HepG2 (cell line): ENCODE measurements at regions not wholly inside any gene's neighbourhood (a gene's known extent, or its start where the extent isn't known, plus 50 kb on each side); places are given as distances from the start of the nearest gene placed in this dataset.
"Not testable (repeated sequence)": the region's sequence is repeated elsewhere in the genome, so short reads cannot be mapped to it uniquely, and the experiment has no call there.

Source experiments
- ATAC-seq: fragments of 200-7000 bp; cut with Tn5 transposase; 3 replicates; pipeline ENCODE4 v1.9.1; 2020; ENCODE audit warnings: mild to moderate bottlenecking, moderate library complexity
- BruUV-seq: library from RNA; stranded (reverse); fragments of 400-500 nt; replicated peaks from 2 replicates; lab custom pipeline; 2021; lab: Mats Ljungman, UMichigan
- CTCF ChIA-PET: fragments of 300-600 bp; formaldehyde crosslinking; extraction: SDS; loops from one replicate; lab custom pipeline; 2021; ENCODE audit warnings: low total read pairs, inconsistent platforms, low intra/inter-chr PET ratio; lab: Yijun Ruan, JAX
- POLR2A ChIA-PET: fragments of 350-600 bp; sonication (Branson Sonifier 250); formaldehyde crosslinking; loops from one replicate; lab custom pipeline; 2020; ENCODE audit warnings: antibody characterized with exemption, inconsistent platforms; lab: Yijun Ruan, JAX
- DNase-seq: peaks from one replicate; pipeline ENCODE4 v3.0.0-alpha.2; 2015; ENCODE audit warnings: low spot score
- FAIRE-seq: peaks from 3 replicates; lab custom pipeline; 2011; peaks lifted over from hg19 to GRCh38; lab: Jason Lieb, UNC
- H2AFZ ChIP-seq: one replicate; pipeline ENCODE4 v1.6.1; 2011; ENCODE audit warnings: low read length, inconsistent platforms
- H3K27ac ChIP-seq: fragments of 300-600 bp; 3 replicates; pipeline ENCODE4 v1.8.0; 2011; ENCODE audit warnings: mixed run types, mild to moderate bottlenecking, mixed read lengths, low read length, inconsistent platforms; ENCODE audit not compliant: insufficient read depth; ENCODE audit errors: extremely low read length
- H3K27me3 ChIP-seq, 2 experiments: fragments of 200-600 bp in 1 of 2; 2 replicates in 1 of 2; 3 replicates in 1 of 2; pipeline versions ENCODE4 v1.6.0 to v1.8.0; 2011; ENCODE audit warnings: low read length in 2 of 2, mild to moderate bottlenecking in 2 of 2, moderate library complexity in 2 of 2, inconsistent platforms in 1 of 2; ENCODE audit not compliant: insufficient read depth in 2 of 2, control insufficient read depth in 1 of 2
- H3K36me3 ChIP-seq, 2 experiments: fragments of 200-600 bp in 1 of 2; replicated peaks in 1 of 2; 2 replicates in 1 of 2; 3 replicates in 1 of 2; pipeline versions ENCODE4 v1.5.1 to v1.8.0; 2011; ENCODE audit warnings: low read length in 2 of 2, inconsistent platforms in 1 of 2; ENCODE audit not compliant: insufficient read depth in 2 of 2, control insufficient read depth in 1 of 2
- H3K4me1 ChIP-seq: 2 replicates; pipeline ENCODE4 v1.5.1; 2012; ENCODE audit warnings: low read length, inconsistent platforms; ENCODE audit not compliant: insufficient read depth
- H3K4me2 ChIP-seq: 2 replicates; pipeline ENCODE4 v1.6.0; 2011; ENCODE audit warnings: low read depth, low read length, inconsistent platforms
- H3K4me3 ChIP-seq, 3 experiments: fragments of 200-600 bp in 1 of 3; sonication (generic), shearing (Covaris generic) in 1 of 3; replicated peaks in 1 of 3; 2 replicates each; pipeline ENCODE4 v1.5.1; 2011 to 2016; ENCODE audit warnings: low read length in 3 of 3, inconsistent platforms in 2 of 3, low read depth in 2 of 3, mild to moderate bottlenecking in 2 of 3, control low read depth in 1 of 3, mixed read lengths in 1 of 3; ENCODE audit not compliant: insufficient read depth in 1 of 3
- H3K79me2 ChIP-seq: one replicate; pipeline ENCODE4 v1.6.1; 2011; ENCODE audit warnings: low read length, inconsistent platforms; ENCODE audit not compliant: insufficient read depth
- H3K9ac ChIP-seq: 2 replicates; pipeline ENCODE4 v1.6.0; 2011; ENCODE audit warnings: mild to moderate bottlenecking, low read depth, low read length, inconsistent platforms; ENCODE audit not compliant: insufficient read depth
- H3K9me3 ChIP-seq: 2 replicates; pipeline ENCODE4 v1.5.1; 2012; ENCODE audit warnings: mild to moderate bottlenecking, low read length
- H4K20me1 ChIP-seq: 2 replicates; pipeline ENCODE4 v1.6.0; 2011; ENCODE audit warnings: inconsistent platforms, mild to moderate bottlenecking, low read length, moderate library complexity; ENCODE audit not compliant: insufficient read depth
- CENPX ChIP-seq: sonication (generic); formaldehyde crosslinking; IDR thresholded peaks from 2 replicates; pipeline ENCODE4 v1.9.0; 2021; ENCODE audit warnings: mild to moderate bottlenecking, missing genetic modification reagents, moderate library complexity
- CREB1 ChIP-seq, 2 experiments: fragments of 450-650 bp in 1 of 2; IDR thresholded peaks; 2 replicates each; pipeline ENCODE4 v1.6.1; 2016 to 2017; ENCODE audit warnings: control low read depth in 1 of 2, mild to moderate bottlenecking in 1 of 2, missing compliant biosample characterization in 1 of 2, missing genetic modification characterization in 1 of 2
- KLF6 ChIP-seq: IDR thresholded peaks from 2 replicates; pipeline ENCODE4 v1.8.0; 2016; ENCODE audit warnings: missing biosample characterization, missing genetic modification reagents
- NBN ChIP-seq: fragments of 450-650 bp; conservative IDR thresholded peaks from 2 replicates; pipeline ENCODE4 v1.6.1; 2017
- NKX3-1 ChIP-seq: sonication (generic); formaldehyde crosslinking; IDR thresholded peaks from 2 replicates; pipeline ENCODE4 v1.5.0; 2020; ENCODE audit warnings: missing genetic modification reagents
- REXO4 ChIP-seq: sonication (generic); formaldehyde crosslinking; IDR thresholded peaks from 2 replicates; pipeline ENCODE4 v1.8.0; 2022; ENCODE audit warnings: missing genetic modification reagents, mild to moderate bottlenecking, borderline replicate concordance
- SATB2 ChIP-seq: sonication (generic); formaldehyde crosslinking; IDR thresholded peaks from 2 replicates; pipeline ENCODE4 v1.5.0; 2020; ENCODE audit warnings: missing genetic modification reagents
- XRCC5 ChIP-seq: fragments of 200-400 bp; formaldehyde crosslinking; optimal IDR thresholded peaks from 2 replicates; pipeline ENCODE3; 2017; ENCODE audit warnings: mild to moderate bottlenecking, low read length
- ZNF749 ChIP-seq: sonication (generic); formaldehyde crosslinking; IDR thresholded peaks from 2 replicates; pipeline ENCODE4 v1.8.0; 2022; ENCODE audit warnings: mild to moderate bottlenecking, missing genetic modification reagents, moderate library complexity, borderline replicate concordance
- ZNF879 ChIP-seq: sonication (generic); formaldehyde crosslinking; IDR thresholded peaks from 2 replicates; pipeline ENCODE4 v1.8.1; 2023; ENCODE audit warnings: missing genetic modification reagents
- WGBS: methylation state at CpG from one replicate; pipeline ENCODE4 v1.1.6; 2017; ENCODE audit warnings: low lambda C conversion rate; 5-methylcytosine and 5-hydroxymethylcytosine counted together
- in situ Hi-C: cut with HindIII; loops from 2 replicates; pipeline ENCODE4 v1.10.0; 2017; ENCODE audit warnings: low pct_unique_long_range_greater_than_20kb; ENCODE audit not compliant: extremely low pct_ligation_motif_present
- intact Hi-C: fragments of 100-400 bp; cut with micrococcal nuclease; formaldehyde crosslinking; loops from one replicate; pipeline ENCODE4 v1.10.0; 2022; ENCODE audit not compliant: unreplicated experiment
- TF ChIP-seq, protein P1 (sequence below): sonication (generic); formaldehyde crosslinking; conservative IDR thresholded peaks from 2 replicates; pipeline ENCODE4 v1.8.1; 2023; ENCODE audit warnings: missing genetic modification reagents
- TF ChIP-seq, protein P2 (sequence below): sonication (generic); formaldehyde crosslinking; IDR thresholded peaks from 2 replicates; pipeline ENCODE4 v1.5.0; 2020; ENCODE audit warnings: missing genetic modification reagents

DNA sequence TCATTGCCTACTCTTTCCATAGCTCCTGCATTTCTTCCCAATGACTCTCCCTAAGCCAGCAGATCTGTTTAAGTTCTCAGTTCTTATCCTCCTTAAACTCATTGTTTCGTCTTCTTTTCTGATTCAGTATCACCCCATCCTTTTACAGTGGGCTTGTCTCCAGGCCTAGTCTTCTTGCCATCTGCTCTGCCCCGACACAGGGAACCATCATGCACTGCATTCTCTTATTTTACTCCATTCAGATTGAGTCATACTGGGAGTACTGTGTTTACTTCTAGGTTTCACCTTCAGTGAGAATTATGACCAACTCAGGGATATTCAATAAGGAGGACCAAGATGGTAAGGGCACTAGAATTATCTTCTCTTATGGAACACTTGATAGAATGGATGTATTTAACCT lies 115.4 kb downstream of the TRIM43 start:
- H3K9ac ChIP-seq, H3K27ac ChIP-seq, H3K79me2 ChIP-seq, H3K4me1 ChIP-seq, intact Hi-C loops, CTCF ChIA-PET, ATAC-seq, FAIRE-seq, H3K4me3 ChIP-seq, in situ Hi-C loops, H2AFZ ChIP-seq, H3K36me3 ChIP-seq, BruUV-seq, DNase-seq, H4K20me1 ChIP-seq, H3K27me3 ChIP-seq, H3K9me3 ChIP-seq, H3K4me2 ChIP-seq, POLR2A ChIA-PET: not testable (repeated sequence)
- 3% methylated on average over 2 of the region's 2 CpGs for WGBS

DNA sequence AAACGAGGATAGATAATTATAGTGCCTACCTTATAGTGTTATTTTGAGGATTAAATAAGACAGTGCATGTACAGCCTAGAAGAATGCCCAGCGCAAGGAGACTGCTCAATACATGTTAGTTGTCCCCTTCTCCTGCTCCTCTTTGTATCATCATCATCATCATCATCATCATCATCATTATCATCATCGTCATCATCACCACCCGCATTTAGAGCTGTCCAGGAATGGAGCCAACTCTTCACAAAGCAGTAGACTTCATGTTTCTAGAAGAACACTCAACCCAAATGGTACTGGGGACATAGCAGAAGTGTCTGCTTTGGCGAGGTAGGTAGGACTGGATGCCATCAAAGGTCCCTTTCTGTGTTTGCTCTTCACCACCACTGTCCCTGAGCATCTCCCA lies 116.0 kb downstream of the TRIM43 start:
- in situ Hi-C loops: no loop called here
- 5% methylated on average over 5 of the region's 5 CpGs for WGBS
- no peak overlapping the region for H3K4me3 ChIP-seq
- TF ChIP-seq KLF6 (CRISPR knock-in tag) (no peak), CREB1 (IDR thresholded peaks at IDR 0.05) (peak; percentile 82), CREB1 (CRISPR knock-in tag; IDR thresholded peaks at IDR 0.05) (no peak)
- TF ChIP-seq, all 625 proteins: peak for 1
- peaks cover 0 to 3% of the 10 kb centered on the region in 2 experiments; a peak in 1 of 5 replicates for H3K27me3 ChIP-seq
- H3K9ac ChIP-seq: no peak overlapping the region
- H2AFZ ChIP-seq: no peak overlapping the region
- H3K27ac ChIP-seq: no peak overlapping the region
- H3K9me3 ChIP-seq: no peaks in the 10 kb centered on the region
- ATAC-seq: no peak
- ChIA-PET CTCF (no interaction called here), POLR2A (no interaction called here)
- FAIRE-seq: no peak
- no peaks in the 10 kb centered on the region for H4K20me1 ChIP-seq
- BruUV-seq: no TSS peak
- H3K4me1 ChIP-seq: no peaks in the 10 kb centered on the region
- no peak overlapping the region for H3K4me2 ChIP-seq
- no peak for DNase-seq
- no peaks in the 10 kb centered on the region for H3K79me2 ChIP-seq
- H3K36me3 ChIP-seq: no peaks in the 10 kb centered on the region
- intact Hi-C loops: no loop called here

DNA sequence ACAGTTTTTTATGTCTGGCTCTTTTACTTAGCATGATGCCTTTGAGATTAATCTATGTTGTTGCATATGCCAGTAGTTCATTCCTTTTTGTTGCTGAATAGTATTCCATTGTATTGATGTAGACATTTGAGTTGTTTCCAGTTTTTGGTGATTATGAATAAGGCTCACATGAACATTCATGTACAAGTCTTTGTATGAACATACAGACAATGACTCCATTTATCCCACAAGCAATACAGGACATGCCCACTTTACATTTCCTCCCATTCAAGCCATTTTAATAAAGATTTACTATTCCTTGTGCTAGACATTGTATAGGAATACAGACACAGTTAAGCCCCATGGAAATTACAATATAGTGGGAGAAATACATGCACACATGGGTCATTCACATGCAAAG lies 118.0 kb downstream of the TRIM43 start:
- FAIRE-seq: no peak
- H4K20me1 ChIP-seq: no peaks in the 10 kb centered on the region
- H3K27me3 ChIP-seq: peaks cover 0 to 3% of the 10 kb centered on the region in 2 experiments; a peak in 1 of 5 replicates
- no peak overlapping the region for H3K4me2 ChIP-seq
- H2AFZ ChIP-seq: no peak overlapping the region
- H3K36me3 ChIP-seq: no peaks in the 10 kb centered on the region
- no TSS peak for BruUV-seq
- intact Hi-C loops (no loop called here), in situ Hi-C loops (no loop called here)
- ChIA-PET POLR2A (no interaction called here), CTCF (no interaction called here)
- DNase-seq: no peak
- H3K9me3 ChIP-seq: no peaks in the 10 kb centered on the region
- H3K79me2 ChIP-seq: no peaks in the 10 kb centered on the region
- no peak for ATAC-seq
- no peak overlapping the region for H3K9ac ChIP-seq
- no peaks in the 10 kb centered on the region for H3K4me1 ChIP-seq
- no peak overlapping the region for H3K27ac ChIP-seq
- no peak overlapping the region for H3K4me3 ChIP-seq
- TF ChIP-seq ZNF749 (CRISPR knock-in tag) (no peak), SATB2 (CRISPR knock-in tag) (no peak), NKX3-1 (CRISPR knock-in tag) (no peak), REXO4 (CRISPR knock-in tag) (no peak), CENPX (CRISPR knock-in tag) (no peak), ZNF879 (CRISPR knock-in tag) (no peak), NBN (no peak), XRCC5 (no peak)
- TF ChIP-seq, protein P1, sequence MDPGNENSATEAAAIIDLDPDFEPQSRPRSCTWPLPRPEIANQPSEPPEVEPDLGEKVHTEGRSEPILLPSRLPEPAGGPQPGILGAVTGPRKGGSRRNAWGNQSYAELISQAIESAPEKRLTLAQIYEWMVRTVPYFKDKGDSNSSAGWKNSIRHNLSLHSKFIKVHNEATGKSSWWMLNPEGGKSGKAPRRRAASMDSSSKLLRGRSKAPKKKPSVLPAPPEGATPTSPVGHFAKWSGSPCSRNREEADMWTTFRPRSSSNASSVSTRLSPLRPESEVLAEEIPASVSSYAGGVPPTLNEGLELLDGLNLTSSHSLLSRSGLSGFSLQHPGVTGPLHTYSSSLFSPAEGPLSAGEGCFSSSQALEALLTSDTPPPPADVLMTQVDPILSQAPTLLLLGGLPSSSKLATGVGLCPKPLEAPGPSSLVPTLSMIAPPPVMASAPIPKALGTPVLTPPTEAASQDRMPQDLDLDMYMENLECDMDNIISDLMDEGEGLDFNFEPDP: no peak
- TF ChIP-seq, protein P2, sequence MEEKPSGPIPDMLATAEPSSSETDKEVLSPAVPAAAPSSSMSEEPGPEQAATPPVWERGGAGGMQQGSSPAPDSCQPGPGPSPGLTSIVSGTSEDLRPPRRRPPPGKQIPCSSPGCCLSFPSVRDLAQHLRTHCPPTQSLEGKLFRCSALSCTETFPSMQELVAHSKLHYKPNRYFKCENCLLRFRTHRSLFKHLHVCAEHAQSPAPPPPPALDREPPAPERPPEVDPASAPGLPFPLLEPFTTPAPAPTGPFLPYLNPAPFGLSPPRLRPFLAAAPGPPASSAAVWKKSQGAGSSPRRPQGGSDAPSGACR (CRISPR knock-in tag): no peak
